Endothelial cell of umbilical vein (primary cell): ENCODE measurements at regions not wholly inside any gene's neighbourhood (a gene's known extent, or its start where the extent isn't known, plus 50 kb on each side); places are given as distances from the start of the nearest gene placed in this dataset.

Source experiments
- CTCF ChIP-seq, 2 donors: IDR thresholded peaks; 1 replicate in 1 of 2; 2 replicates in 1 of 2; pipeline ENCODE4 v1.5.1; 2011; ENCODE audit warnings: low read length in 2 of 2, mild to moderate bottlenecking in 2 of 2, moderate library complexity in 2 of 2, control low read depth in 1 of 2, inconsistent platforms in 1 of 2, low read depth in 1 of 2; ENCODE audit not compliant: insufficient read depth in 1 of 2; ENCODE audit errors: extremely low read depth in 1 of 2
- EZH2 ChIP-seq: IDR thresholded peaks from 2 replicates; pipeline ENCODE4 v1.6.1; 2012; ENCODE audit warnings: borderline replicate concordance, low read depth, mild to moderate bottlenecking, moderate library complexity, low read length, inconsistent platforms; ENCODE audit not compliant: severe bottlenecking
- FOS ChIP-seq: IDR thresholded peaks from 2 replicates; pipeline ENCODE4 v1.6.1; 2011; ENCODE audit warnings: mild to moderate bottlenecking, low read length, moderate library complexity, borderline replicate concordance; ENCODE audit not compliant: insufficient read depth
- MAX ChIP-seq: IDR thresholded peaks from 2 replicates; pipeline ENCODE4 v1.6.1; 2011; ENCODE audit not compliant: insufficient read depth, insufficient read length
- MYC ChIP-seq: IDR thresholded peaks from one replicate; pipeline ENCODE4 v1.6.1; 2011; ENCODE audit warnings: mild to moderate bottlenecking, low read depth, low read length
- POLR2A ChIP-seq: IDR thresholded peaks from 2 replicates; pipeline ENCODE4 v1.6.1; 2012; ENCODE audit warnings: low read depth, mild to moderate bottlenecking, control low read depth, low read length
- POLR2AphosphoS5 ChIP-seq: IDR thresholded peaks from 2 replicates; pipeline ENCODE4 v1.6.1; 2012; ENCODE audit warnings: low read depth, mild to moderate bottlenecking, control low read depth, low read length, moderate library complexity; ENCODE audit not compliant: insufficient read depth

- TF ChIP-seq CTCF (IDR thresholded peaks at IDR 0.05; ENCODE audit: extremely low read depth in 1 of 2, insufficient read depth in 1 of 2, low read depth in 1 of 2, low read length in 2 of 2) (no peak), POLR2A (no peak), POLR2AphosphoS5 (no peak), EZH2 (no peak), MAX (no peak), MYC (no peak), FOS (no peak)
Observed at GRCh38 chr2:5315512-5315911, 376.7 kb upstream of the SOX11 start.
